ENCODE measurements at regions not wholly inside any gene's neighbourhood (a gene's known extent, or its start where the extent isn't known, plus 50 kb on each side); places are given as distances from the start of the nearest gene placed in this dataset.

GRCh38 chr20:20933142-20933958 lies 172.8 kb downstream of the LINC00237 start:
- no peaks in the 10 kb centered on the region for H3K27me3 ChIP-seq (ENCODE audit: control insufficient read depth, insufficient read depth, low read length)
- DNase-seq (ENCODE audit: low read depth) (no peak), FAIRE-seq (no peak)
- no peak overlapping the region for H3K4me3 ChIP-seq (ENCODE audit: low read depth, low read length)
- H3K36me3 ChIP-seq (ENCODE audit: control insufficient read depth, insufficient read depth, low read length): no peaks in the 10 kb centered on the region
- TF ChIP-seq CTCF (IDR thresholded peaks at IDR 0.05; ENCODE audit: insufficient read depth, low read length, severe bottlenecking): no peak

GRCh38 chr20:20932156-20932555 lies 174.0 kb downstream of the LINC00237 start:
- DNase-seq (ENCODE audit: low read depth) (no peak), FAIRE-seq (peak; percentile 32)
- no peaks in the 10 kb centered on the region for H3K27me3 ChIP-seq (ENCODE audit: control insufficient read depth, insufficient read depth, low read length)
- TF ChIP-seq CTCF (IDR thresholded peaks at IDR 0.05; ENCODE audit: insufficient read depth, low read length, severe bottlenecking): no peak
- no peak overlapping the region for H3K4me3 ChIP-seq (ENCODE audit: low read depth, low read length)
- no peaks in the 10 kb centered on the region for H3K36me3 ChIP-seq (ENCODE audit: control insufficient read depth, insufficient read depth, low read length)

- no peak for FAIRE-seq
- DNase-seq (ENCODE audit: low read depth): no peak
- H3K27me3 ChIP-seq (ENCODE audit: control insufficient read depth, insufficient read depth, low read length): no peaks in the 10 kb centered on the region
- H3K36me3 ChIP-seq (ENCODE audit: control insufficient read depth, insufficient read depth, low read length): no peaks in the 10 kb centered on the region
- no peak for TF ChIP-seq CTCF (IDR thresholded peaks at IDR 0.05; ENCODE audit: insufficient read depth, low read length, severe bottlenecking)
- no peak overlapping the region for H3K4me3 ChIP-seq (ENCODE audit: low read depth, low read length)
Observed at GRCh38 chr20:20931632-20932031, 174.5 kb downstream of the LINC00237 start.

- H3K4me3 ChIP-seq (ENCODE audit: low read depth, low read length): no peak overlapping the region
- no peak for TF ChIP-seq CTCF (IDR thresholded peaks at IDR 0.05; ENCODE audit: insufficient read depth, low read length, severe bottlenecking)
- DNase-seq (ENCODE audit: low read depth) (no peak), FAIRE-seq (no peak)
- no peaks in the 10 kb centered on the region for H3K27me3 ChIP-seq (ENCODE audit: control insufficient read depth, insufficient read depth, low read length)
- no peaks in the 10 kb centered on the region for H3K36me3 ChIP-seq (ENCODE audit: control insufficient read depth, insufficient read depth, low read length)
Observed at GRCh38 chr20:20931024-20931423, 175.1 kb downstream of the LINC00237 start.

GRCh38 chr20:20930500-20930899 lies 175.7 kb downstream of the LINC00237 start:
- H3K27me3 ChIP-seq (ENCODE audit: control insufficient read depth, insufficient read depth, low read length): no peaks in the 10 kb centered on the region
- H3K36me3 ChIP-seq (ENCODE audit: control insufficient read depth, insufficient read depth, low read length): no peaks in the 10 kb centered on the region
- no peak for FAIRE-seq
- no peak for TF ChIP-seq CTCF (IDR thresholded peaks at IDR 0.05; ENCODE audit: insufficient read depth, low read length, severe bottlenecking)
- no peak overlapping the region for H3K4me3 ChIP-seq (ENCODE audit: low read depth, low read length)
- DNase-seq (ENCODE audit: low read depth): no peak

- TF ChIP-seq CTCF (IDR thresholded peaks at IDR 0.05; ENCODE audit: insufficient read depth, low read length, severe bottlenecking): no peak
- Histone ChIP-seq H3K36me3 (ENCODE audit: control insufficient read depth, insufficient read depth, low read length) (no peaks in the 10 kb centered on the region), H3K4me3 (ENCODE audit: low read depth, low read length) (no peak overlapping the region), H3K27me3 (ENCODE audit: control insufficient read depth, insufficient read depth, low read length) (no peaks in the 10 kb centered on the region)
- no peak for FAIRE-seq
- no peak for DNase-seq (ENCODE audit: low read depth)
Observed at GRCh38 chr20:20929341-20929740, 176.8 kb downstream of the LINC00237 start.
